ENCODE measurements at regions not wholly inside any gene's neighbourhood (a gene's known extent, or its start where the extent isn't known, plus 50 kb on each side); places are given as distances from the start of the nearest gene placed in this dataset.
"Not testable (repeated sequence)": the region's sequence is repeated elsewhere in the genome, so short reads cannot be mapped to it uniquely, and the experiment has no call there.

DNA sequence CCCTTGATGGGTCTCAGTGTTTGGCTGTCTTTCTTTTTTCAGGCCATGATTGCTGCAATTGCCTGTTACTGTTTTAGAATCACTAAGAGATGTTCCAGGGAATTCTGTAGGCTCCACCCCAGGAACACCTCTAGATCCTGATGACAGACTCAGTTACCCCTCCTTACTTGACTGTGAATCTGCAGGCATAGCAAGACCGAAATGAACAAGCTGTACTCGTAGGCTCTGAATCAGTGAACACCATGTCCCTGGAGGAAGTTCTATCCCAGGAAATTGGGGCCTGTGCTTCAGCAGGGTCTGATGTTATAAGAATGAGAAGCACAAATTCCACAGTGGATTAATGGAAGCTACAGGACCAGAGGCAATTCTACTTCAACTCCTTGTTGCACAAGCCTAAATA, 148.6 kb downstream of the COPS8 start:
- DNase-seq (ENCODE audit: low spot score) (no peak), ATAC-seq (peak; percentile 60)
- intact Hi-C loops (cut with DNase I), result no loop called here

DNA sequence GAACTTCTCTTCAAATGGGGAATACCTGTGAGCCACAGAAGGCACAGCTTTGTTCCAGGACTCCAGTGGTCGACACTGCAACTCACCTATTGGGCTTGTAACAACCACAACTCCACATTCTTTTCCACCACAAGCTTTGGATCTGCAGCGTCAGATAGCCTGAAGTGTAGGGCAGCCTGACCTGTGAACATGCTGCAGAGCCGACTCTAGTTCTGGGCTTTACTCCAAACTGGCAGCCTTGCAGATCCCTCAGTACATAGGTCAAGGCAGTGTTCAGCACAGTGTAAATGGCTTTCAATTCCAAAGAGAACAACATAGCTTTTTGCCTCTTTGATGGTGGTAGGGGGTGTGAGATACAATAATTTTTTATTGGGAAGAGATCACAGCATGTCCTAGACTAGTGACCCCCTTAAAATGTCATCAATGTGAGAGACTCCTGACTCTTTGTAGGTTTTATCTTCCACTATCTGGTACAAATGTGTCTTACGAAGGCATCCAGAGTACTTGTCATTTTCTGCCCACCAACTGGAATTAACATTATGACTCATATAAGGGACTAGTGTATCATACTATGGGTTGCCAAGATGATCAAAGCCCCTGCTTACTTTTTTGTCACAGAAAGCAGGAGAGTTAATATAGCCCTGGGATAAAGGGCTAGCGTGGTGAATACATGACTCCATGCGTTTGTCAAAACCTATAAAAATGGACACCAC, 149.8 kb downstream of the COPS8 start:
- DNase-seq (ENCODE audit: low spot score) (no peak), ATAC-seq (peak; percentile 95)
- intact Hi-C loops (cut with DNase I), result no loop called here

DNA sequence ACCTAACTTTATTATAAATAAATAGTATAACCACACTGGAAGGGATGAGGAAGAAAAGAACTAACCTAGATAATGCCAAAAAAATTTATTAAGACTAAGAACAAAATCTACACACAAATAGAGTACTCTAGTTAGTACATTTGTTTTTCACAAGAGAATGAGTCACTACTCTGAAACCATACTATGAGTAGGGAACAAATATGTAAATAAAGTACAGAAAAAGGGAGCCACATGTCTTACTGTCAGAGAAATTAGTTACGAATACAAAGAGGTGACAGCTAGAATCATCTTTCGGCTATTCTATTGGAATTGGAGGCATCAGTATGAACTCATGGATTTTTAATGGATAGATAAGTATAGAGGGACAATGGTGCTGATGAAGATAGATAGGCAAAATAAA, 150.5 kb downstream of the COPS8 start:
- DNase-seq (ENCODE audit: low spot score) (no peak), ATAC-seq (no peak)
- intact Hi-C loops (cut with DNase I), result no loop called here

DNA sequence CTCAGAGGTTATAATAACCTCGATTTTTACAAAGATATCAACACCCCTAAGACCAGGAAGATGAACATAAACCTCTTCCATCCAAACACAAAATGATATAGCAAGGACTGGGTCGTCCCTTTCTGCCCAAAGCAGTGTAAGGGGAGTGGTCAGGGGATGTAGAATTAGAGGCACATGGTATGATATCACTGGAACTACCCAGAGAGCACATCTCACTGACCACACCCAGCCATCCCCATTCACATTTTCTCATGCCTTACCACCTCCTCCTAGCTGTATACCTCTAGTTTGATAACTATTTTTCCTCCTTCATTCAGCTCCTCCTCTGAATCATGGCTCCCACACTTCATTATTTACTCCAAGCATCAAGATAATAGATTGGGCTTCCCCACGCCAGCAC, 152.6 kb downstream of the COPS8 start:
- intact Hi-C loops (cut with DNase I), result no loop called here

DNA sequence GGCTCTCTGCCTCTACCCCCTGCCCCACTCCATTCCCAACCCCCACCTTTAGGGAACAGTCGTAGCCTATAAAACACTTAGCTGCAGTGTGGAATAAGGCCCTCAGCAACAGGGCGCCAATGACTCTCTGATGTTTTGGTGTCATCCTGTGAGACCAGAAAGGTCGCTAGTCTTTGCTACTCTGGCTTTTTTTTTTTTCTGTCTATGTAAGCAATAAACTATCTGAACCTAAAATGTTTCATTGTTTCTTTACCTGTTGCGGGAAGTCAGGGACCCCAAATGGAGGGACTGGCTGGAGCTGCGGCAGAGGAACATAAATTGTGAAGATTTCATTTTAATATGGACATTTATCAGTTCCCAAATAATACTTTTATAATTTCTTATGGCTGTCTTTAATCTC, 154.6 kb downstream of the COPS8 start:
- DNase-seq (ENCODE audit: low spot score) (no peak), ATAC-seq (no peak)
- intact Hi-C loops (cut with DNase I), result no loop called here

More for the DNA sequence above, 152.6 kb downstream of the COPS8 start:
- DNase-seq (ENCODE audit: low spot score) (no peak), ATAC-seq (no peak)

DNA sequence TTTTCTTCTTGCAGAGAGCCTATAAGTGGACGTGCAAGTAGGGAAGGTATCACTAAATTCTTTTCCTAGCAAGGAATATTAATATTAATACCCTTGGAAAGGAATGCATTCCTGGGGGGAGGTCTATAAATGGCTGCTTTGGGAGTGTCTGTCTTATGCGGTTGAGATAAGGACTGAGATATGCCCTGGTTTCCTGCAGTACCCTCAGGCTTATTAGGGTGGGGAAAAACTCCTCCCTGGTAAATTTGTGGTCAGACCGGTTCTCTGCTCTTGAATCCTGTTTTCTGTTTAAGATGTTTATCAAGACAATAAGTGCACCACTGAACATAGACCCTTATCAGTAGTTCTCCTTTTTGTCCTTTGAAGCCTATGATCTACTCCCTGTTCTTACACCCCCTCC, 155.2 kb downstream of the COPS8 start:
- ATAC-seq; intact Hi-C loops (cut with DNase I): not testable (repeated sequence)

DNA sequence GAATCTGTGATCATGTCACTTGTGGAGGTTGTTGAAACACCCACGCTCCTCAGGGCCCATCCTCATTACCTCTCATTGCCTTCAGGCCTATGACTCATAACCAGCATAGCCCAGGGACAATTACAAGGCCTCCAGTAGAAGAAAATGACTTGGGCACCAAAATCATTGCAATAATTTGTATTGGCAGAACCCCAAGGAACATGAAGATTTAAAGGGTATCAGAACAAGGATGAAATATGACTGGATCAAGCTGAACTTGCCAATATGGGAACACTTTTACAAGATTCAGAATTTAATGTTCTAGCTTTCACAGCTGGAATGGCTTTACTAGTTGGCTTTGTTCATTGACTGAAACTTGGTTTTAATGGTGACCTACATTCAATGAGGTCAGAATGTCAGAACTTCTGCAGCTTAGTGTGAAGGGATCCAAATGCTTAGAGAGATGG, 156.4 kb downstream of the COPS8 start:
- peak; percentile 74 for ATAC-seq
- intact Hi-C loops (cut with DNase I), result no loop called here

More for the DNA sequence above, 155.2 kb downstream of the COPS8 start:
- not testable (repeated sequence) for DNase-seq (ENCODE audit: low spot score)

DNA sequence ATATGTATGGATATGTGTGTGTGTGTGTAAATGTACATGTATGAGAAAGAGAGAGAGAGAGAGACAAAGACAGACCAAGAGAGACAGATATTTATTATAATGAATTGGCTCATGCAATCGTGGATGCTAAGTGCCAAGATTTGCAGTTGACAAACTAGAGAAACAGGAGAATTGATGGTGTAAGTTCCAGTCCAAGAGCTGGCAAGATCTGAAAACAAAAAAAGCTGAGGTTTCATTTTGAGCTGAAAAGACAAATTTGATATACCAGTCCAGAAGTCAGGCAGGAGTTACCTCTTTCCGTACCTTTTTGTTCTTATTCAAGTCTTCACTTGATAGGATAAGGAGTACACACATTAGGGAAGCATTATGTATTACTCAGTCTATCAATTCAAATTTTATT, 157.8 kb downstream of the COPS8 start:
- intact Hi-C loops (cut with DNase I), result no loop called here
- DNase-seq (ENCODE audit: low spot score) (no peak), ATAC-seq (no peak)

More for the DNA sequence above, 156.4 kb downstream of the COPS8 start:
- DNase-seq (ENCODE audit: low spot score), result no peak

DNA sequence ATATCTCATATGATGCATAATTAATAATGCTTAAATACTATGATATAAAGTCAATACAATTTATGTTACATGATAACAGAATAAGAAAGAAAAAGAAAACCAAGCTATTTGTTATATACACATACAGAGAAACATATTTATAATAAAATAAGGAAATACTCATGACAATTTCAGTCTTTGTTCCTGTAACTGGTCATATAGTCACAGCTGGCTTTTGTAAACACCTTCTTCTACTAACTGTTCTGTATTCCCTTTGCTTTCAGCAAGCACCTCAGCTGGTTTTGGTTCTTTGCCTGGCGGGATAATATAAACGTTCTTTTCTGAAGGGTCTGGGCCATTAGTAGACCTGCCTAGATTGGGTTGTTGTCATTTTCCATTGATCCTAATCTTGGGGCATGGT, 158.5 kb downstream of the COPS8 start:
- no peak for ATAC-seq
- DNase-seq (ENCODE audit: low spot score), result no peak

DNA sequence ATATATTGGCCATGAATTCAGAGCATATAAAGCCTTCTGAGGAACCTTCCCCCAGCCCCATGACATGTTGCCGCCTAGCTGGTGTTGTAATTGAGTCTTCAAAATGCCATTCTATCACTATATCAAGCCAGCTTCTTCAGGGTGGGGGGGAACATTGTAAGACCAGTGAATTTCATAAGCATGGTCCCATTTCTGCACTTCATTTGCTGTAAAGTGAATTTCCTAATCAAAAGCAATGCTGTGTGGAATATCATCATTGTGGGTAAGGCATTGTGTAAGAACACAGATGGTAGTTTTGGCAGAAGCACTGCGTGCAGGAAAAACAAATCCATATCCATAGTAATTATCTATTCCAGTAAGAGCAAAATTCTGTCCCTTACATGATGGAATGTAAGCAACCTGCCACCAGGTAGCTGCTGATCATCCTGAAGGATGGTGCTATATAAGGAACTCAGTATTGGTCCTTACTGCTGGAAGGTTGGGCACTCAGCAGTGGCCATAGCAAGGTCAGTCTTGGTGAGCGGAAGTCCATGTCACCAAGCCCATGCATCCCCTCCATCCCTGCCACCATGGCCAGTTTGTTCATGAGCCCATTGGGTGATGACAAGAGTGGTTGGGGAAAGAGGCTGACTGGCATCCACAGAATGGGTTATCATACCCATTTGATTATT, 159.4 kb downstream of the COPS8 start:
- ATAC-seq (peak; percentile 84), DNase-seq (ENCODE audit: low spot score) (no peak)
- intact Hi-C loops (cut with DNase I), result no loop called here

More for the DNA sequence above, 158.5 kb downstream of the COPS8 start:
- intact Hi-C loops (cut with DNase I), result no loop called here

DNA sequence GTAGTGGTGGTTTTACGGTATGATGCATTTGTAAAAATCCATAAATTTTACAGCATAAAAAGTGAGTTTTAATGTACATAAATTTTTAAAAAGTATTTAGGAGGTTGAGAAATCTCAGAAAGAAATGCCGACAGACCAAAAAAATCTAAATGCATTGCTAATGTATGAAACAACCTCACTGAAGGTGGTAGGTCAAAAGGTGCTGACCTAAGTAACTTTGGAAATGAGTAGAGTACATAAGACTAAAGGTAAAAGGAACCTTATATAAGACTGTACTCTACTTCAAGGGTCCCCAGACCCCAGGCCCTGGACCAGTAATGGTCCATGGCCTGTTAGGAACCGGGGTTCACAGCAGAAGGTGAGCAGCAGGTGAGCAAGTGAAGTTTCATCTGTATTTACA, 163.4 kb downstream of the COL6A3 start:
- no peak for ATAC-seq
- no peak for DNase-seq (ENCODE audit: low spot score)
- intact Hi-C loops (cut with DNase I), result no loop called here

DNA sequence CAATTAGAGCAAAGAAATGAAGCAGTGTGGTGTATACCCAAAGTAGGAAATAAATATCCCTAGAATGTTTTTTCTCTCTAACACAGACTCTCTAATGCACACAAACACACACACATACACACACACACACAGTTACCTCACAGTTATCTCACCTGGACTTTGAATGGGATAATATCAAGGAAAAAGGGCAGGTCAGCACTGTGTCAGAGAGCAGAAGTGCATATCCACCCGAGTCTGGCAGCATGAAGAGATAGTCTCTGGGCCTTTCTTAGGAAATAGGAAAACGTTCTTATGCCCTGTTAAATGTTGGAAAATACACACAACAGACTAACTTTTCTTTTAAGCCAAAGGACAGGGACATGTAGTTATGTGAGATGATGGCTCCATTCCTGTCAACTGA, 162.0 kb downstream of the COL6A3 start:
- intact Hi-C loops (cut with DNase I), result no loop called here
- DNase-seq (ENCODE audit: low spot score) (no peak), ATAC-seq (no peak)

DNA sequence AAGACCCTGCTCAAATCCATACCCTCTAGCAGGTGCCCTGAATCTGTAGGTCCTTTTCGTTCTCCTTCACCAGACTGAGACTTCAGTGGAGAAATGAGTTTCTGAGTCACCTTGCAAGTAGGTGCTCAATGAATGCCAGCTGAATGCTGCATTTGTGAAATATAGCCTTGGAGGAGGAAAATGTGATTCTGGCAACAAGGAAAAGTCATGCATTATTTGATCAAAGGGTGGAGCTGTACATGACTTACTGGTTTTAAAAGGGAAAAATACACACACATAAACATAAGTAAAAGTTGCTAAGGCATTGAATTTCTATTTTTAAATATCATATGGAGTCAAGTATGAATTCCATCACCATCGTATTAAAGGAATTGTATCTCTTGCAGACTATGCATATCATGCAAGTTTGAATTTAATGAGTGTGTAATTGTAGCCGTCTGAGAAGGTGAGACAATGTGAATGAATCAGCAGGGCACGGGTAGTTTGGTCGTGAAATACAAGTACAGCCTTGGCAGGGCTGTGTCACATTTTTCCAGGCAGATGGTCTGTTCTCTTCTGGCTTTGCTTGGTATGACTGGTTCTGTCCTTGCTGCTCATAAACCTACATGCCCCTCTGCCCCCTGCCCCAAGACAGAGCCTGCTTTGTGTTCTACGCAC, 160.8 kb downstream of the COL6A3 start:
- no peak for DNase-seq (ENCODE audit: low spot score)
- intact Hi-C loops (cut with DNase I), result no loop called here
- no peak for ATAC-seq

DNA sequence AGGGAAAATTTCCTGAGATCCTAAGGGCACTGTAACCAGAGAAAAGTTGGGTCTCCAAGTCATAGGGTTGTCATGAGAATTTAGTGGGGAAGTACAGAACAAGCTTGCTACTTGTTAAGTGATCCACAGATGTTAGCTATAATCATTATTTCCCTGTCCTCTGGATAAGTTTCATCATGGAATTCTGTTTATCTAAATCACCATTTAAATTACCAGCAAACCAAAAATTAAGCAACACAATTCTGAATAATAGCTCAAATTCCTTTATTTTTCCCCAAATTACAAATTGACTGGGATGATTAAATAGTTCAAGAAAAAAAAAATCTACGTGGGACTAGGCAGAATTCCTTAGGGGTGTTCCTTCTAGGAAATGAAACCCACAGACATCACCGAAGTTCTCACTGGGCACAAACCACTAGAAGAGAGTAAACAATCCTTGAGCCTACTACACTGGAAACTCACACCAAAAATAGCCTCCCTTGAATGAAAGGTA, 159.5 kb downstream of the COL6A3 start:
- DNase-seq (ENCODE audit: low spot score) (no peak), ATAC-seq (peak; percentile 74)
- intact Hi-C loops (cut with DNase I), result no loop called here

DNA sequence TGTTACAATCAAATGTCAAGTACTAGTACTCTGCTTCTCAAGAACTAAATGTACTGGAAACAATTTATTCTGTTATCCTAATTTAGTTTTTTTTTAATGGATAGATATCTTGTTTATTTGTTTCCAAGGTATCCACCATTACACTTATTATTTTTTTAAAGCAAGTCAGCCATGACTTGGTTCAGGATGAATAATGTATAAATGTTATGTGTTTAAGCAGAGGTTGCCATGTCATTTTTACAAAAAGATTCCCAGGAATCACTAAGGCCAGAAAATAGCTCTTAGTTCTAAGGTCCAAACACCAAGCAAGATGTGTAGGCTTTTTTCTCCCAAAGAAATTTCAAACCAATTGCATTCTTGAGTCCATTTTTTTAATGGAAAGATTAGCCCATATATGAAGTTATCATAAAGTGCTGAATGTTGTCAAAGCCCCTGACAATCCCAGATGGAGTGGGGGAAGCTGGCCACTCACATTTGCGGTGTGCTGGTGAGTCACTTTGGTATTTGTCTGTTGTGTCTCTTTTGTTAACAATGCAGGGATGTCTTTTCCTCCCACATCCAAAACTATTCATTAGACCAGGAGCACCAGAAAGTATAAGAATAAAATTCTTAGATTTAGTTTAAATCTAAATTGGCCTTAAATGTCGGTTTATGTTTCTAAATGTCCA, 158.9 kb downstream of the COL6A3 start:
- no peak for DNase-seq (ENCODE audit: low spot score)
- intact Hi-C loops (cut with DNase I), result no loop called here
- no peak for ATAC-seq

DNA sequence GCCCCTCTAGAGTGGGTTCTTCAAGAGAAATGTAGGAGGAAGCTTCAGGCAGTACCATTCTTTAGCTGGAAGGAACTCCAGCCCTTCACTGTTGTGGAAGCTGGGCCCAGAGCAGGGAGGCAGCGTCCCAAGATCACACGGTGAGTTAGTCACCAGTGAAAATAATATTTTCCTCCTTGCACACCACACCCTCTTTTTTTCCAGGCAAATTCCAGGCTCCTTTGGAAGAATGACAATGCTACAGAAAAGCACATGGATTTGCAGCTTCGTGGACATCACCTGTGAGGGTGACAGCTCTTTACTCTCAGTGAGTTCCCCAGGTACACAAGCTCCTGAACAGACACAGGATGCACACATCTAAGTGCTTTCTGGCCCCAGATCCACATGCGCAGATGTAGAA, 157.1 kb downstream of the COL6A3 start:
- intact Hi-C loops (cut with DNase I), result no loop called here
- peak; percentile 84 for ATAC-seq
- no peak for DNase-seq (ENCODE audit: low spot score)

DNA sequence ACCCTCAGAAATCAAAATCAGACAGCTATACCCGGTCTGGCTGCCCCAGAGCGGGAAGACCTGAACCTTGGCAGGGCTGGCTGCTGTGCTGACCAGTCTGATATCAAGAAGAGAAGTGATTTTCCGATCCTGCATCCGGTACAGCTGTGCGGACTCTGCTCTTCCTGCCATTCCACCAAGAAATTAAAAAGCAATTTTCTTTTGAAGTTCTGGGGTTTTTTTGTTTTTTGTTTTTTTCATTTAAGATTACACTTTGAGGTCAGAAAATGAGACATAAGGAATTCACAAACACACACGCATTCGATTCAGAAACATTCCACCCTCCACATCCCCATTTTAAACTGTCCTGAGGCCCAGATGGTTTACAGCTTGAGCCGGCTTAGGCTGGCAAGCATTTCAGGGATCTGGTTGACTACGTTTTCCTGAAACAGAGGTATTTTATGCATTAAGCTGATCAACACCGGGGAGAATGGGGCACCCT, 156.5 kb downstream of the COL6A3 start:
- peak; percentile 71 for ATAC-seq
- intact Hi-C loops (cut with DNase I), result no loop called here

DNA sequence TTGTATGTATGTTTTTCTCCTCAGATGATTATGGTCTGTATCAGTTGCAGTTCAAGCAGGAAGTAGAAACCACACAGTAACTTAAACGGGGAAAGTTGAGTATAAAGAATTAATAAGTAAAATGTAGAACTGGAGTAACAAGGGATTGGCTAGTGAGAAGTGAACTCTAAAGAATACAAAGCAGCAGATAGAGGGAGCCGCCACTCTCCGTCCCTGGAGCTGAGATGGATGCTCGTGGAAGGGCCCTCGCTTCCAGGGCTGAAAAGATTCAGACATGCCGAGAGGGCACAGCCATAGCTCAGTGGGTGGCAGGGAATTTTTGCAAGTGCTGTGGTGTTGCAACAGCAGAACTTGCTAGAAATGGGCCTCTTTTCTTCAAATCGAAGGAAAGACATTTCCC, 155.8 kb downstream of the COL6A3 start:
- ATAC-seq (no peak), DNase-seq (ENCODE audit: low spot score) (no peak)
- intact Hi-C loops (cut with DNase I), result no loop called here

More for the DNA sequence above, 156.5 kb downstream of the COL6A3 start:
- no peak for DNase-seq (ENCODE audit: low spot score)

DNA sequence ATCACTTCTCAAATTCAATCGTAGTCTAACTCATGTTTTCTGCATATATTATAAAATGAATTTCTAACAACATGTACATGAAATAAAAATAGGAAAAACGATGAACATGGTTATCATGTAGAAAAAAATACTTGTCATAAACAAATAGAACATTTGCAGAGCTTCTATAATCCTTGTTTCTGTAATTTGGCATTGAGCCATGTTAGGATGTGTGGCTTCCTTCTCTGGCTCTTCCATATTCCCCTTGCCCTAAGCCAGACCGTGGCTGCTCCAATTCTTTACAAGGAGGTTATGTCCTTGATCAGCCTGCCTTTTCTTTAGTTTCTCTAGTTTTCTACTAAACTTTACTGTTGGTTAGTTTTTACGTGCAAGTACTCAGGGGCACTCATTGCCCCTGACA, 155.3 kb downstream of the COL6A3 start:
- no peak for DNase-seq (ENCODE audit: low spot score)
- ATAC-seq, result no peak
- intact Hi-C loops (cut with DNase I), result no loop called here

Data from sciatic nerve (tissue), 2 donors.